ENCODE measurements at regions not wholly inside any gene's neighbourhood (a gene's known extent, or its start where the extent isn't known, plus 50 kb on each side); places are given as distances from the start of the nearest gene placed in this dataset.

GRCh38 chr14:22071006-22071405 is 397.4 kb upstream of the OR4E1 start:
- TF ChIP-seq SP1 (IDR thresholded peaks at IDR 0.05) (no peak), PKNOX1 (IDR thresholded peaks at IDR 0.05) (no peak), NFRKB (IDR thresholded peaks at IDR 0.05) (no peak), FOXM1 (IDR thresholded peaks at IDR 0.05; ENCODE audit: borderline replicate concordance) (no peak)

Measured in HEK293T (cell line).